SK-N-SH treated with all-trans-retinoic acid at 6 μM for 48 hours (cell line): ENCODE measurements at regions not wholly inside any gene's neighbourhood (a gene's known extent, or its start where the extent isn't known, plus 50 kb on each side); places are given as distances from the start of the nearest gene placed in this dataset.

Experiments
- ATAC-seq: fragments of 200-7000 bp; cut with Tn5 transposase; 3 replicates; pipeline ENCODE4 v1.9.1; 2020; ENCODE audit warnings: mild to moderate bottlenecking, moderate library complexity
- ARNTL ChIP-seq: fragments of 450-650 bp; formaldehyde crosslinking; IDR thresholded peaks from 2 replicates; pipeline ENCODE4 v1.5.0; 2020; ENCODE audit warnings: low read depth, mild to moderate bottlenecking, moderate library complexity, borderline replicate concordance
- BACH2 ChIP-seq: fragments of 250-450 bp; sonication (Bioruptor Pico); IDR thresholded peaks from 2 replicates; pipeline ENCODE4 v1.9.0; 2021; ENCODE audit warnings: mild to moderate bottlenecking, borderline replicate concordance
- CSDC2 ChIP-seq: fragments of 250-450 bp; sonication (Bioruptor Pico); IDR thresholded peaks from 2 replicates; pipeline ENCODE4 v1.5.0; 2020; ENCODE audit warnings: mild to moderate bottlenecking, moderate library complexity
- CSRNP3 ChIP-seq: fragments of 250-450 bp; sonication (Bioruptor Pico); IDR thresholded peaks from 2 replicates; pipeline ENCODE4 v1.5.1; 2021; ENCODE audit warnings: mild to moderate bottlenecking, moderate library complexity
- ESRRG ChIP-seq: fragments of 250-450 bp; sonication (Bioruptor Pico); IDR thresholded peaks from 2 replicates; pipeline ENCODE4 v1.6.1; 2021; ENCODE audit warnings: mild to moderate bottlenecking
- GLIS3 ChIP-seq: fragments of 250-450 bp; sonication (Bioruptor Pico); IDR thresholded peaks from 2 replicates; pipeline ENCODE4 v1.5.0; 2020; ENCODE audit warnings: mild to moderate bottlenecking, moderate library complexity
- ISL1 ChIP-seq: fragments of 250-450 bp; sonication (Bioruptor Pico); IDR thresholded peaks from 2 replicates; pipeline ENCODE4 v2.1.2; 2022; ENCODE audit warnings: mild to moderate bottlenecking, moderate library complexity
- PPARA ChIP-seq: fragments of 250-450 bp; sonication (Bioruptor Pico); IDR thresholded peaks from 2 replicates; pipeline ENCODE4 v1.5.0; 2020; ENCODE audit warnings: mild to moderate bottlenecking, borderline replicate concordance
- RARB ChIP-seq: fragments of 250-450 bp; sonication (Bioruptor Pico); IDR thresholded peaks from 2 replicates; pipeline ENCODE4 v1.8.0; 2021; ENCODE audit warnings: mild to moderate bottlenecking, moderate library complexity
- TOX ChIP-seq: fragments of 250-450 bp; sonication (Bioruptor Pico); IDR thresholded peaks from 2 replicates; pipeline ENCODE4 v1.8.0; 2021; ENCODE audit warnings: mild to moderate bottlenecking, moderate library complexity, borderline replicate concordance
- TSHZ2 ChIP-seq: fragments of 250-450 bp; sonication (Bioruptor Pico); IDR thresholded peaks from 2 replicates; pipeline ENCODE4 v1.5.0; 2020; ENCODE audit warnings: mild to moderate bottlenecking, moderate library complexity
- ZC3H10 ChIP-seq: fragments of 250-450 bp; sonication (Bioruptor Pico); IDR thresholded peaks from 2 replicates; pipeline ENCODE4 v1.5.1; 2021; ENCODE audit warnings: mild to moderate bottlenecking, moderate library complexity
- ZFP3 ChIP-seq: fragments of 250-450 bp; sonication (Bioruptor Pico); IDR thresholded peaks from 2 replicates; pipeline ENCODE4 v1.5.0; 2020; ENCODE audit warnings: mild to moderate bottlenecking, moderate library complexity
- ZFP30 ChIP-seq: fragments of 450-650 bp; formaldehyde crosslinking; IDR thresholded peaks from 2 replicates; pipeline ENCODE4 v1.5.0; 2022; ENCODE audit warnings: mild to moderate bottlenecking, moderate library complexity
- ZNF565 ChIP-seq: fragments of 450-650 bp; formaldehyde crosslinking; conservative IDR thresholded peaks from 2 replicates; pipeline ENCODE4 v1.5.0; 2020; ENCODE audit warnings: low read depth, mild to moderate bottlenecking, moderate library complexity
- ZNF70 ChIP-seq: fragments of 450-650 bp; formaldehyde crosslinking; IDR thresholded peaks from 2 replicates; pipeline ENCODE4 v1.5.0; 2020; ENCODE audit warnings: mild to moderate bottlenecking, moderate library complexity
- ZNF8 ChIP-seq: fragments of 450-650 bp; formaldehyde crosslinking; IDR thresholded peaks from 2 replicates; pipeline ENCODE4 v1.5.0; 2020; ENCODE audit warnings: mild to moderate bottlenecking, moderate library complexity
- TF ChIP-seq, protein P1 (sequence below): fragments of 250-450 bp; sonication (Bioruptor Pico); IDR thresholded peaks from 2 replicates; pipeline ENCODE4 v1.8.0; 2021; ENCODE audit warnings: low read depth, mild to moderate bottlenecking, moderate library complexity, borderline replicate concordance
- TF ChIP-seq, protein P2 (sequence below): fragments of 250-450 bp; sonication (Bioruptor Pico); IDR thresholded peaks from 2 replicates; pipeline ENCODE4 v1.5.1; 2020; ENCODE audit warnings: low read depth, mild to moderate bottlenecking, moderate library complexity
- TF ChIP-seq, protein P3 (sequence below): fragments of 250-450 bp; sonication (Bioruptor Pico); IDR thresholded peaks from 2 replicates; pipeline ENCODE4 v1.8.0; 2020; ENCODE audit warnings: mild to moderate bottlenecking, moderate library complexity, borderline replicate concordance

DNA sequence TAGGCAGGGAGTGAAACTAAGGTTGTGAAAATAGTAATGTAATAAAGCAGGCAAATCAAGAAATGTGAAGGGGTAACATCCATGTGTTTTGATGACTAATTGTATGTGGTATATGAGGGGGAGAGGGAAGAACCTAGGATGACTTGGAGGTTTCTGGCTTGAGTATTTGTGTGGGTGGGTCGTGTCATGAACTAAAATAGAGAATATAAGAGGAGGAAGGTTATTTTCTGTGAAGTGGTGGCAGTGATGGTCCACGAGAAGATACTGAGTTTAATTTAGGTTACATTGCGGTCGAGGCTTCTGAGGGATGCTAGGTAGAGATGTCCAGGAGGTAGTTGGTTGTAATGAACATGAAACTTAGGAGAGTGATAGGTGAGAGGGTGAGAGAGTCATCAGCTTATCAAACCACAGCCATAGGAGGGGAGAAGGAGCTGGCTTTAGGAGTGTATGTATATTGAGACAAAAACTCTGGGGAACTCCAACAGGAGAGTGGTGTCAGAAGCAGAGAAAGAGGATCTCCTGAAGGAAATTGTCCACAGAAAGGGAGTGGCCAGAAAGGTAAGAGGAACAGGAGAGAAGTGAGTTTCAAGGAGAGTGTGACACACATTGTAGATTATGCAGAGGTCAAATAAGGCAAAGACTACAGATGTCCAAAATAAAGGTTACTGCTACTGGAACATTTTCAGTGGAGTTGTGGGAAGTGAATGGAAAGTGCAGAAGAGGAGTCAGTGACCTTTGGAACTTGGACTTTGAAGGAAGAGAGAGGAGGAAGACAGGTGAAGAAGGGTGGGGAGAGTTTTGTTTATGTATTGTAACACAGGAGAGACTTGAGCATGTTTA lies 89.0 kb upstream of the MACF1 start:
- TF ChIP-seq GLIS3 (no peak), BACH2 (CRISPR knock-in tag) (no peak), ZFP30 (CRISPR knock-in tag) (no peak), TOX (no peak), CSRNP3 (no peak), ESRRG (CRISPR knock-in tag) (no peak), PPARA (CRISPR knock-in tag) (no peak), ZNF565 (CRISPR knock-in tag) (no peak), ISL1 (CRISPR knock-in tag) (no peak), RARB (CRISPR knock-in tag) (no peak), ARNTL (CRISPR knock-in tag) (no peak), ZNF8 (no peak), ZC3H10 (CRISPR knock-in tag) (no peak), TSHZ2 (CRISPR knock-in tag) (no peak), CSDC2 (CRISPR knock-in tag) (no peak), ZNF70 (no peak)
- TF ChIP-seq, protein P1, sequence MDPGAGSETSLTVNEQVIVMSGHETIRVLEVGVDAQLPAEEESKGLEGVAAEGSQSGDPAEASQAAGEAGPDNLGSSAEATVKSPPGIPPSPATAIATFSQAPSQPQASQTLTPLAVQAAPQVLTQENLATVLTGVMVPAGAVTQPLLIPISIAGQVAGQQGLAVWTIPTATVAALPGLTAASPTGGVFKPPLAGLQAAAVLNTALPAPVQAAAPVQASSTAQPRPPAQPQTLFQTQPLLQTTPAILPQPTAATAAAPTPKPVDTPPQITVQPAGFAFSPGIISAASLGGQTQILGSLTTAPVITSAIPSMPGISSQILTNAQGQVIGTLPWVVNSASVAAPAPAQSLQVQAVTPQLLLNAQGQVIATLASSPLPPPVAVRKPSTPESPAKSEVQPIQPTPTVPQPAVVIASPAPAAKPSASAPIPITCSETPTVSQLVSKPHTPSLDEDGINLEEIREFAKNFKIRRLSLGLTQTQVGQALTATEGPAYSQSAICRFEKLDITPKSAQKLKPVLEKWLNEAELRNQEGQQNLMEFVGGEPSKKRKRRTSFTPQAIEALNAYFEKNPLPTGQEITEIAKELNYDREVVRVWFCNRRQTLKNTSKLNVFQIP (CRISPR knock-in tag) = no peak
- TF ChIP-seq, protein P2, sequence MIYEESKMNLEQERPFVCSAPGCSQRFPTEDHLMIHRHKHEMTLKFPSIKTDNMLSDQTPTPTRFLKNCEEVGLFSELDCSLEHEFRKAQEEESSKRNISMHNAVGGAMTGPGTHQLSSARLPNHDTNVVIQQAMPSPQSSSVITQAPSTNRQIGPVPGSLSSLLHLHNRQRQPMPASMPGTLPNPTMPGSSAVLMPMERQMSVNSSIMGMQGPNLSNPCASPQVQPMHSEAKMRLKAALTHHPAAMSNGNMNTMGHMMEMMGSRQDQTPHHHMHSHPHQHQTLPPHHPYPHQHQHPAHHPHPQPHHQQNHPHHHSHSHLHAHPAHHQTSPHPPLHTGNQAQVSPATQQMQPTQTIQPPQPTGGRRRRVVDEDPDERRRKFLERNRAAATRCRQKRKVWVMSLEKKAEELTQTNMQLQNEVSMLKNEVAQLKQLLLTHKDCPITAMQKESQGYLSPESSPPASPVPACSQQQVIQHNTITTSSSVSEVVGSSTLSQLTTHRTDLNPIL (CRISPR knock-in tag) = no peak
- TF ChIP-seq, protein P3, sequence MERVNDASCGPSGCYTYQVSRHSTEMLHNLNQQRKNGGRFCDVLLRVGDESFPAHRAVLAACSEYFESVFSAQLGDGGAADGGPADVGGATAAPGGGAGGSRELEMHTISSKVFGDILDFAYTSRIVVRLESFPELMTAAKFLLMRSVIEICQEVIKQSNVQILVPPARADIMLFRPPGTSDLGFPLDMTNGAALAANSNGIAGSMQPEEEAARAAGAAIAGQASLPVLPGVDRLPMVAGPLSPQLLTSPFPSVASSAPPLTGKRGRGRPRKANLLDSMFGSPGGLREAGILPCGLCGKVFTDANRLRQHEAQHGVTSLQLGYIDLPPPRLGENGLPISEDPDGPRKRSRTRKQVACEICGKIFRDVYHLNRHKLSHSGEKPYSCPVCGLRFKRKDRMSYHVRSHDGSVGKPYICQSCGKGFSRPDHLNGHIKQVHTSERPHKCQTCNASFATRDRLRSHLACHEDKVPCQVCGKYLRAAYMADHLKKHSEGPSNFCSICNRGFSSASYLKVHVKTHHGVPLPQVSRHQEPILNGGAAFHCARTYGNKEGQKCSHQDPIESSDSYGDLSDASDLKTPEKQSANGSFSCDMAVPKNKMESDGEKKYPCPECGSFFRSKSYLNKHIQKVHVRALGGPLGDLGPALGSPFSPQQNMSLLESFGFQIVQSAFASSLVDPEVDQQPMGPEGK (CRISPR knock-in tag) = no peak

GRCh38 chr1:39116116-39116607 lies 88.3 kb upstream of the MACF1 start:
- no peak for TF ChIP-seq ZFP3 (CRISPR knock-in tag)
- ATAC-seq = no peak

More for the DNA sequence above, 89.0 kb upstream of the MACF1 start:
- ATAC-seq = no peak
